GM12878 (cell line): ENCODE measurements at regions not wholly inside any gene's neighbourhood (a gene's known extent, or its start where the extent isn't known, plus 50 kb on each side); places are given as distances from the start of the nearest gene placed in this dataset.

Experiments
- ATAC-seq: fragments of 200-7000 bp; cut with Tn5 transposase; 3 replicates; pipeline ENCODE4 v1.9.1; 2020; ENCODE audit warnings: mild to moderate bottlenecking, moderate library complexity
- BruUV-seq: library from RNA; stranded (reverse); fragments of 400-500 nt; replicated peaks from 2 replicates; lab custom pipeline; 2021; lab: Mats Ljungman, UMichigan
- CTCF ChIA-PET: fragments of 300-600 bp; sonication (Branson Sonifier 250); formaldehyde crosslinking; extraction: SDS; loops from one replicate; lab custom pipeline; 2021; ENCODE audit warnings: inconsistent platforms; lab: Yijun Ruan, JAX
- POLR2A ChIA-PET: fragments of 350-600 bp; formaldehyde crosslinking; extraction: SDS; loops from one replicate; lab custom pipeline; 2021; ENCODE audit warnings: inconsistent platforms; lab: Charles Lee
- RAD21 ChIA-PET: fragments of 300-600 bp; sonication (Branson Sonifier 250); formaldehyde crosslinking; loops from one replicate; lab custom pipeline; 2023; ENCODE audit warnings: antibody characterized with exemption; ENCODE audit not compliant: unreplicated experiment; lab: Charles Lee
- SMC1A ChIA-PET: fragments of 300-600 bp; sonication (Branson Sonifier 250); formaldehyde crosslinking; loops from one replicate; lab custom pipeline; 2023; ENCODE audit not compliant: unreplicated experiment, uncharacterized antibody; lab: Charles Lee
- DNase-seq: peaks from one replicate; pipeline ENCODE4 v3.0.0-alpha.2; 2011; ENCODE audit warnings: low read depth, low spot score
- FAIRE-seq: peaks from 3 replicates; lab custom pipeline; 2011; peaks lifted over from hg19 to GRCh38; lab: Jason Lieb, UNC
- H2AFZ ChIP-seq: 2 replicates; pipeline ENCODE4 v1.6.0; 2011; ENCODE audit warnings: low read depth, low read length, control low read depth; ENCODE audit not compliant: control insufficient read depth
- H3K27ac ChIP-seq: 2 replicates; pipeline ENCODE4 v1.5.1; 2011; ENCODE audit warnings: control low read depth; ENCODE audit not compliant: control insufficient read depth, insufficient read depth
- H3K27me3 ChIP-seq, 2 experiments: replicated peaks in 1 of 2; 2 replicates each; pipeline versions ENCODE4 v1.6.0 to v1.6.1; 2011; ENCODE audit warnings: low read length in 1 of 2; ENCODE audit not compliant: control insufficient read depth in 2 of 2, insufficient read depth in 2 of 2
- H3K36me3 ChIP-seq, 2 experiments: 2 replicates each; pipeline ENCODE4 v1.5.1; 2011; ENCODE audit warnings: low read length in 1 of 2; ENCODE audit not compliant: control insufficient read depth in 2 of 2, insufficient read depth in 2 of 2
- H3K4me1 ChIP-seq: 2 replicates; pipeline ENCODE4 v1.6.1; 2011; ENCODE audit warnings: mild to moderate bottlenecking, low read length, moderate library complexity, mixed read lengths; ENCODE audit not compliant: control insufficient read depth, insufficient read depth
- H3K4me2 ChIP-seq: 2 replicates; pipeline ENCODE4 v1.6.0; 2011; ENCODE audit warnings: control low read depth; ENCODE audit not compliant: control insufficient read depth, insufficient read depth
- H3K4me3 ChIP-seq: fragments of 200-600 bp; sonication (generic); 2 replicates; pipeline ENCODE4 v1.5.1; 2016
- H3K79me2 ChIP-seq: 2 replicates; pipeline ENCODE4 v1.6.0; 2011; ENCODE audit warnings: low read length; ENCODE audit not compliant: control insufficient read depth, insufficient read depth
- H3K9ac ChIP-seq: 2 replicates; pipeline ENCODE4 v1.8.0; 2011; ENCODE audit warnings: low read length, control low read depth, mixed read lengths; ENCODE audit not compliant: control insufficient read depth, insufficient read depth
- H3K9me3 ChIP-seq: replicated peaks from 3 replicates; pipeline ENCODE4 v1.5.1; 2011; ENCODE audit warnings: mild to moderate bottlenecking, low read length; ENCODE audit not compliant: control insufficient read depth, insufficient read depth
- H4K20me1 ChIP-seq: 2 replicates; pipeline ENCODE4 v1.6.0; 2011; ENCODE audit not compliant: control insufficient read depth, insufficient read depth
- ASH2L ChIP-seq: fragments of 300-600, 200-600 bp; sonication (generic); IDR thresholded peaks from 2 replicates; pipeline ENCODE4 v1.6.1; 2017; ENCODE audit warnings: low read depth, mild to moderate bottlenecking, borderline replicate concordance
- BMI1 ChIP-seq: fragments of 450-650 bp; IDR thresholded peaks from 2 replicates; pipeline ENCODE4 v1.6.1; 2016; ENCODE audit warnings: mild to moderate bottlenecking, moderate library complexity, borderline replicate concordance
- CBX5 ChIP-seq: sonication (generic); IDR thresholded peaks from 2 replicates; pipeline ENCODE4 v1.6.1; 2016; ENCODE audit warnings: low read depth, moderate library complexity, mild to moderate bottlenecking, inconsistent platforms
- CTCF ChIP-seq, 3 experiments: IDR thresholded peaks in 2 of 3; conservative IDR thresholded peaks in 1 of 3; 2 replicates each; pipeline ENCODE4 v1.5.1; 2011; ENCODE audit warnings: low read depth in 3 of 3, low read length in 3 of 3, mild to moderate bottlenecking in 3 of 3, control low read depth in 2 of 3, moderate library complexity in 2 of 3, inconsistent platforms in 1 of 3, mixed read lengths in 1 of 3; ENCODE audit not compliant: control insufficient read depth in 2 of 3, insufficient read depth in 1 of 3; ENCODE audit errors: extremely low read depth in 1 of 3
- GATAD2B ChIP-seq: fragments of 450-650 bp; conservative IDR thresholded peaks from 2 replicates; pipeline ENCODE4 v1.6.1; 2017; ENCODE audit warnings: low read depth, mild to moderate bottlenecking, moderate library complexity
- HDGF ChIP-seq: fragments of 450-650 bp; IDR thresholded peaks from 2 replicates; pipeline ENCODE4 v1.6.1; 2016; ENCODE audit warnings: antibody characterized with exemption
- IKZF2 ChIP-seq, 2 experiments: fragments of 450-650 bp; IDR thresholded peaks; 2 replicates each; pipeline ENCODE4 v1.6.1; 2017; ENCODE audit warnings: mild to moderate bottlenecking in 2 of 2, moderate library complexity in 2 of 2
- NFYA ChIP-seq: IDR thresholded peaks from 2 replicates; pipeline ENCODE4 v1.6.1; 2011; ENCODE audit warnings: low read depth, mild to moderate bottlenecking, low read length, improper control_type of control experiment, borderline replicate concordance
- POLR2AphosphoS2 ChIP-seq: IDR thresholded peaks from 2 replicates; pipeline ENCODE4 v1.6.1; 2011; ENCODE audit warnings: low read depth, mild to moderate bottlenecking, low read length, improper control_type of control experiment, moderate library complexity
- RAD21 ChIP-seq: IDR thresholded peaks from 2 replicates; pipeline ENCODE4 v1.6.1; 2011; ENCODE audit warnings: mild to moderate bottlenecking, low read depth, low read length, moderate library complexity; ENCODE audit not compliant: insufficient read depth
- RBBP5 ChIP-seq: fragments of 200-600 bp; sonication (generic); conservative IDR thresholded peaks from 2 replicates; pipeline ENCODE4 v1.6.1; 2016
- SMC3 ChIP-seq: IDR thresholded peaks from 2 replicates; pipeline ENCODE4 v1.6.1; 2011; ENCODE audit warnings: low read length, improper control_type of control experiment, borderline replicate concordance
- SP1 ChIP-seq: IDR thresholded peaks from one replicate; pipeline ENCODE4 v1.6.1; 2011; ENCODE audit warnings: low read depth, low read length
- ZZZ3 ChIP-seq: IDR thresholded peaks from 2 replicates; pipeline ENCODE4 v1.6.1; 2011; ENCODE audit warnings: low read depth; ENCODE audit not compliant: control insufficient read depth, insufficient read length
- WGBS: methylation state at CpG from one replicate; pipeline ENCODE4 v1.1.6; 2016; ENCODE audit warnings: low lambda C conversion rate; ENCODE audit not compliant: insufficient replicate concordance, insufficient coverage; ENCODE audit errors: missing lambda C conversion rate; 5-methylcytosine and 5-hydroxymethylcytosine counted together
- in situ Hi-C: fragments of 300-500 bp; cut with MboI; formaldehyde crosslinking; loops from 9 replicates; pipeline ENCODE4 v1.14.3; 2018; ENCODE audit warnings: mixed read lengths
- intact Hi-C: fragments of 100-400 bp; cut with micrococcal nuclease; formaldehyde crosslinking; loops from one replicate; pipeline ENCODE4 v1.14.2; 2022; ENCODE audit not compliant: unreplicated experiment

DNA sequence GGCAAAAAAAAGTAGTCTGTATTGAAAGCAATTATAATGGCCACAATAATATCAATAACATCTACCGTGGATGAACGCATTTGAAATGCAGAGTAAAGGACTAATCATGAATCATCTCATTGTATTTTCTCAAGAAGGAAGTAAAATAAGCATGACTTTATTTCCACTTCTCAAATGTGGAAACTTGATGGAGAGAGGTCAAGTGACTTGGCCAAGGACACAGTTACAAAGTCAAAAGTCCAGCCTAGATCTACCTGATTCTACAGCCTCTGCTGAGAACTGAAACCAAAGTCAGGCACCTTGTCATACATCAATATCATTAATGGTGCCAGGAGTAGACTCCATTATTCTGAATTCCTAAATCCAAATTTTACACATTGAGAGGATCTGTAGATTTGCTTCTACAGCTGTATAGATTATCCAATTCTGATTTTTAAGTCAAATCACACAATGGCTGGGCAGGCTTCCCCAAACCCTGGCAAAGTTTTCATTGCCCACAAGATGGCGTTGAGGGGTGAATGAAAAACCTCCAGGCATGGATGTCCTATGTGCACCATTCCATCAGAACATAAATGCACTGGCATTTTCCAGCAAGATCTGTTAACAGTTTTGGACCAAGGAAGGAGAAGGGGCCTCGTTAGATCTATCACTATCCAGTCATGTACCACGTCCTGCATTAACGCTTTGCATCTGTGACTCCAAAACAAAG lies 423.1 kb downstream of the MAFB start:
- in situ Hi-C loops, result no loop called here
- no peak overlapping the region for H3K4me3 ChIP-seq
- 53% methylated on average over 6 of the region's 6 CpGs for WGBS
- DNase-seq (no peak), FAIRE-seq (no peak), ATAC-seq (0 out of 3 replicates have a peak, but pooled peaks have one; percentile 37)
- no peaks in the 10 kb centered on the region for H3K9me3 ChIP-seq
- no peaks in the 10 kb centered on the region for H4K20me1 ChIP-seq
- ChIA-PET CTCF (no interaction called here), RAD21 (no interaction called here), POLR2A (no interaction called here), SMC1A (no interaction called here)
- no peaks in the 10 kb centered on the region for H3K79me2 ChIP-seq
- no peak overlapping the region for H3K27ac ChIP-seq
- no peak for TF ChIP-seq GATAD2B
- TF ChIP-seq IKZF2 (IDR thresholded peaks at IDR 0.05), result no peak
- TF ChIP-seq NFYA, result no peak
- TF ChIP-seq RBBP5, result no peak
- TF ChIP-seq HDGF, result no peak
- no peak for TF ChIP-seq POLR2AphosphoS2
- TF ChIP-seq SP1, result no peak
- 0 out of 2 replicates have a peak, but pooled peaks have one; percentile 21 for TF ChIP-seq RAD21
- peak; percentile 12; the same call in 1 of the 2 replicates for TF ChIP-seq SMC3
- TF ChIP-seq ASH2L, result no peak
- no peak for TF ChIP-seq ZZZ3
- peak; percentile 16 to 20 (median 17); a peak in 3 of 6 replicates for TF ChIP-seq CTCF (IDR thresholded peaks at IDR 0.05 in 2 of 3, conservative IDR thresholded peaks at IDR 0.05 in 1 of 3; ENCODE audit: control insufficient read depth in 2 of 3, extremely low read depth in 1 of 3, insufficient read depth in 1 of 3, low read depth in 3 of 3, low read length in 3 of 3)
- no peak for TF ChIP-seq BMI1
- no peak for TF ChIP-seq CBX5
- no peaks in the 10 kb centered on the region for H3K36me3 ChIP-seq
- no peak overlapping the region for H3K9ac ChIP-seq
- H2AFZ ChIP-seq, result no peak overlapping the region
- no TSS peak for BruUV-seq
- H3K27me3 ChIP-seq, result no peaks in the 10 kb centered on the region; a peak in 1 of 4 replicates
- no peak overlapping the region for H3K4me2 ChIP-seq
- intact Hi-C loops, result no loop called here
- no peaks in the 10 kb centered on the region for H3K4me1 ChIP-seq
